IMR-90 (cell line): ENCODE measurements at regions not wholly inside any gene's neighbourhood (a gene's known extent, or its start where the extent isn't known, plus 50 kb on each side); places are given as distances from the start of the nearest gene placed in this dataset.

Source experiments
- CTCF ChIP-seq: conservative IDR thresholded peaks from 2 replicates; pipeline ENCODE4 v1.5.1; 2012; ENCODE audit warnings: mild to moderate bottlenecking, low read depth, low read length, improper control_type of control experiment
- FOS ChIP-seq: fragments of 150-350 bp; IDR thresholded peaks from 2 replicates; pipeline ENCODE4 v1.6.1; 2016; ENCODE audit warnings: low read depth, low read length
- POLR2A ChIP-seq: IDR thresholded peaks from 2 replicates; pipeline ENCODE4 v1.6.1; 2012; ENCODE audit warnings: mild to moderate bottlenecking, low read depth, low read length

GRCh38 chr17:22305356-22306071 lies 613.2 kb downstream of the KCNJ18 start:
- TF ChIP-seq CTCF (no peak), FOS (no peak), POLR2A (no peak)
